Stimulated activated CD4-positive, alpha-beta T cell treated with anti-CD3 and anti-CD28 coated beads, Interleukin-15, amount 100 ng/mL, for 48 hours (primary cell): ENCODE measurements at regions not wholly inside any gene's neighbourhood (a gene's known extent, or its start where the extent isn't known, plus 50 kb on each side); places are given as distances from the start of the nearest gene placed in this dataset.
"Not testable (repeated sequence)": the region's sequence is repeated elsewhere in the genome, so short reads cannot be mapped to it uniquely, and the experiment has no call there.

Experiments used
- DNase-seq, 2 donors: peaks; one replicate each; pipeline ENCODE4 v3.0.0-alpha.2; 2020; ENCODE audit warnings: low read depth in 2 of 2

DNA sequence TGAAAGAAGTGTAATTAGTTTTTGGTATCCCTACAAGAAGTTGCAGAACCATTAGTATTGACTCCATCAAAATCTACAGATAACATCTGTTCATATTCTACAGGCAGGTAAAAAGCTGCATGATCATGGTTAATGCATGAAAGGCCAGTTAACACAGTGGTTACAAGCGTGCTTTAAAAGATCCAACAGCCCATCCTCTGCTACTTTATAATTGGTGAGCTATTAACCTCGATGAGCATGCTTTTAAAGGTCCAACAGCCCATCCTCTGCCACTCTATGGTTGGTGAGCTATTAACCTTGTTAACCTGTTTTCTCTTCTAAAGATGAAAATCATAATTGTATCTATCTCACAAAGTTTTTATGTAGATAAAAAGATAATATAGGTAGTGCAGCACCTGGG is 289.3 kb downstream of the DUSP6 start:
- no peak for DNase-seq

DNA sequence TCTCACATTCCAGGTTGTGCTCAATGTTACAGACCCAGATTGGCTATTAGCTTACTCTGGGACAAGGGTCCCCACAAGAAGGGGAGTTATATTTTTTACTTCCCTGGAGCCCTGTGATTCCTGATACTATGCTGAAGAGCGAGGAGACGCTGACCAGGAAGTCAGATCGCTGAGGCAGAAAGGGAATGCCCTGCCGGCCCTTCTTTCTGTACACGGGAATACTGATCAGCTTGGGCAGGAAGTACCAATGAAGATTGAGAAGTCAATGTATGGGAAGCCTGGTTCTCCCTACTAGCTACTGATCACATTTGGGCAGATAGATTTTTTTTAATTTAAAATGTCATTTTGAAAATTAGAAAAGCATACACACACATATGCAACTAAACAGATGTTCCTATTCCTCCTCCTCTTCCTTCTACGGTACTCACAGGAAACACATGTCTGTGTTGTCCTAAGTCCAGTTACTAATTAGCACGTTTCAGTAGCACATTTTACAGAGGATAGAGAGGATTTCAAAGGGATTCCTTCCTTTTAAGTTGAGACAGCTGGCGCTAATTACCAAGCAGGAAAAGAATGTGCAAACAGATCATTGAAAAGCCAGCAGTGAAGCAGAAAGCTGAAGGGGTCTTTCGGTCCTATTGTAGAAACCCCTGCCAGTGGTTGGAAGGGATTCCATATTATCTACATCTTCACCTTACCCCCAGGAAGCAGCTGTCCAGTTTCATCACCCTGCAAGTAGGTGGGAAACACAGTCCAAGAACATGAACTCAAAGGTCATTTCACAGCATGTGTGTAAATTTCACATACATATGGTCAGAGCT is 292.4 kb downstream of the DUSP6 start:
- DNase-seq = no peak

DNA sequence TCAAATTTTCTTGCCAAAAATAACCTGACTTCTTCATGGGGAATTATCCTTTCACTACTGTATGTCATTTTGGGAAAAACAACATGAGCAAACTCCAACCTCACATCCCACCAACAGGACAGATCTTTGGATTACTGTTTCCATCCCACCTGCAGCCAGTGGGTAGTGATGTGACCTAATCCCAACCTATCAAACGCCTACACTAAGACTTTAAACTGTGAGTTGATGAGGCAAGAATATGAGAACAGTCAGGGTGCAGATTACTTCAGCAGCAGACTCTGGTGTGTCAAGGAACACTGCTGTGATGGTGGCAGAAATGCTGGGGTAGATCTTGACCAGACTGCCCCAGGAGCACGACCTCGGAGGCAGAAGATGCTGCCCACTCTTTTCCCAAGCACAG is 293.2 kb downstream of the DUSP6 start:
- DNase-seq = no peak

DNA sequence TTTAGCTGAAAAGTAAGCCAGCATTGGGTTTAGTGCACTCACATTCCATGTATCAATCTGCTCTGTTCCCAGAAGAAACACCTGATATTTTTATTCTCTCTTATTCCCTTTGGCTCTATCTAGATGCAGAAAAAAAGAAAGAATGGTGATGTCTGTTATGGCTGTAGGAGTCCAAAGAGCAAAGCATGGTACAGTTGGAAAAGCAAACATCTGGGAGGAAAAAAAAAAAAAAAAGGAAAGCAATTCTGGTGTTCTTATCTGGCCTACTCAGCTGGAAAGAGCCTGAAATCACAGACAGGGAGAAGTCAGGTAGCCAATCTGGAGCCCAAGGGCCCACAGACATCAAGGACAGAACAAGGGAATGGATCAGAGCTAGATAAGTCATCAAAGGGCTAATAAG is 293.9 kb downstream of the DUSP6 start:
- DNase-seq = no peak

DNA sequence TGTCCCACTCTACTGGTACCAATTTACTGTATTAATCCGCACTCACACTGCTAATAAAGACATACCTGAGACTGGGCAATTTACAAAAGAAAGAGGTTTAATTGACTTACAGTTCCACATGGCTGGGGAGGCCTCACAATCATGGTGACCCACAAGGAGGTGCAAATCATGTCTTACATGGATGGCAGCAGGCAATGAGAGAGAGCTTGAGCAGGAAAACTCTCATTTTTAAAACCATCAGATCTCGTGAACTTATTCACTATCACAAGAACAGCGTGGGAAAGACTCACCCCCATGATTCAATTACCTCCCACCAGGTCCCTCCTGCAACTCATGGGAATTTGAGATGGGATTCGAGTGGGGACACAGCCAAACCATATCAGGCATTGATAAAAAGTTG is 298.5 kb downstream of the DUSP6 start:
- not testable (repeated sequence) for DNase-seq

DNA sequence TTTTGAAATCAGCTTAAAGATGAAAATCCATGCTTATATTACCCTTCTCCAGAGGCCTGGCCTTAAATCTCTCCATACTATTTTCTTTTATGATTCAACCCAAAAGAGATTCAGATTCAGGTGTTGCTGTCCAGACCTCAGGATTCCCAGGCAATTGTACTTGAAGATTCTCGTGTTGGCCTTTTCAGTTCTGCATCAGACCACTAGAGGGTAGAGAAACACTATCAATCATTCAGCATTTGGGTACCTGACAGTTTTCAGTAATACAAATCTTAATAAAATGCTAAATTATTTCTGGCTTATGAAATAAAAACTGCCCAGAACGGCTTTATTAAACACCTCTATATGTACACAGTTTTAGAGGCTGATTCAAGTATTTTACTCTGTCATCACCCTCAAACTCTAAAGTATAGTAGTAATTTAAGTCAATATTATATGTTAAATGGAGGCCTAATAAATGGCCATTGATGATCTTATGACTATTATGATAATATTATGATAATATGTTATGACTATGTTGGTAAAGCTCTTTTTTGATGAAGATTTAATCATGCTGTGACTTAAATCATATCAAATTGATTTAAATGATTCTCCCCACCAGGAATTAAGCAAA is 301.1 kb downstream of the DUSP6 start:
- no peak for DNase-seq

DNA sequence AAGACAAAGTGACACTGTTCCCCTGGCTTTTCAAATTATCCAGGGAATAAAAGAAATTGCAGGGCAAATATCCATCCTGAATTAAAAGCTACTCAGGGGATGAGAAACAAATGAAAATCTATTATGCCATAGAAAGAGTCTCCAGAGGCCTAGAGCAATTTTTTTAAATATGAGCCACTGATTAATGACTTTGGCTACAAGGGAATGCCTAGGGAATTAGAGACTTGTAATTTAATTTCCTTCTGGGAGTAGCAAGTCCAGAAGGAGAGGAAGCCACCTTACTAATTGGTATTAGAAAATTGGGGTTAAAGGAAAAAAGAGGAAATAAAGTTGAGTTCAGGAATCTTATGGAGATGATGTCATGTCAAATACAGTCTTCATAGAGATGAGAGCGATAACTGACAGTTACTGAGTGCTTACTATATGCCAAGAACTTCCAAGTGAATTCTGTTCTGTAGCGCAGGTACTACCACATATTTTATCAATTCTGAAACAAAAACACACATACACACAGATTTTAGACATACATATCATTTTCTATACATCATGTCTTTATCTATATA is 304.4 kb downstream of the DUSP6 start:
- no peak for DNase-seq

DNA sequence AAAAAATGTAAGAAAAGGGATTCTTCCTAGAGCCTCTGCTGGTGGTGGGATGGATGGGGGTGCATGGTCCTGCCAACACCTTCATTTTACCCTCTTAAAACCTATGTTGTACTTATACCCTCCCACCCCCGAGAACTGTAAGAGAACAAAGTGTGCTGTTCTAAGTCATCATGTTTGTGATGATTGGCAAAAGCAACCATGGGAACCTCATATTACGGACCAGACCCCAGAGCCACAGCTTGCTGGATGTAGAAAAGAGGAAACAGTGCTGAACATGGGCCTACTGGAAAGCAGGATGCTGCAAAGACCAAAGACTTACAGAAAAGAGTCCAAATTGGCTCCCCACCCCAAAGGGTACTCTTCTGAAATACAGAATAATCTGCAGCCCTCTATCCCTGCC is 311.2 kb downstream of the DUSP6 start:
- no peak for DNase-seq

DNA sequence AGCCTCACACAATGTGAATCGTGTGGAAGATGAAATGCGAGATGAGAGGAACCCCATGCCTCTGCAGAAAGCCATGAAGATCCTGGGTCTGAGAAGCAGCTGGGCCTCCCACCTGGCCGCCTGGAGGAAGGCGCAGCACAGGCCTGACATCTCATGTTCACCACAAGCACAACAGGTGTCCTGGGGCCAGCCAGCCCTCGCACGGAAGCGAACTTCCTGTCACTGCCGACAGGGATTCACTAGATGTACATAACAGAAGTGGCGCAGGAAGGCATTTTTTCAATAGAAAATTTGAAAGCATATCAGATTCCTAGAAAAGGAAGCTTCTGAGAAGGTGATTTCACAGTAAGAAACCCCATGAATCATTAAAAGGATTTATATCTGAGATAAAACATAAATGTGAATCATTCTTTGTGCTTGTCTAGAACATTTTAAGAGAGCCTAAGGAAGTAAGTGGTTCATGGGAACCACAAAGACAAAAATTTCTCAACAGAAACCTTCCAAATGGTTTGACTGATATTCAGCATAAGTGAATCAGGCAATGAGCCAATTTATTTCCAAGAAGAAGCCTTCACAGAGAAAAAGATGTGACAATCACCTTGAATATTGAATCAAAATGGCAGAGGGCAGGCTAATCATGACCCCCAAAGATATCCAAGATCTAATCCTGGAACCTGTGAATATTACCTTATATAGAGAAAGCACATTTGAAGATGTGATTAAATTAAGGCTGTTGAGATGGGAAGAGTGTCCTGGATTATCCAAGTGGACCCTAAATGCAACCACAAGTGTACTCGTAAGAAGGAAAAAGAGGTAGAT is 311.9 kb downstream of the DUSP6 start:
- peak; percentile 80 to 90 for DNase-seq

DNA sequence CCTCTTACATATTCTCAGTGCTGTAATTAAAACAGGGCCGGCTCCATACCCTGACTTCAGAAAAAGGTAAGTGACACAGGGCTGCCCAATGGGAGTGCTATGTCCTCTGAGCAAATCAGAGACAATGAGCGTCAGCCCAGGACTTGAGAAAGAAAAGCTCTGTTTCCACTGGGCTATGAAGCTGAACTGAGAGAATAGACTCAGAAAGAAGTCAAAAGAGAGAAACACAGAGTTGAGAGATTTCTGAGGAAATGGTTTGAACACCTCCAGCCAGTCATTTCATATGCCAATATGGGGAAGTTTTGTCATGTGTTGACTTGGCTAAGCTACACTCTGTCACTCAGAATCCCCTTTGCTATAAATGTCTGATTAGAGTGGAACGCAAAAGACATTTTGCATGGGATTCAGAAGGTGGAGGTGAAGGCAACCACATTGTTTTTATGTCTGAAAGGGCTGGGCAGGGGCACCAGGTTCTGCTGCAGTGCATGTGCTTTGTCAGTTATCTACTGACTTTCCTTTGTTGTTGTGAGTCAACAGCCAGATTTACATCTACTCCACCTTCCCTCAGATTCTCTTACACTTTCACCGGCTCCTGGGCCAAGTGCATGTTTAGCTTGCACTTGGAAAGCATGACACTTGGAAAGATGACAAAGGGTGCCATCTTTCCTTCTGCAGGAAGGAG is 313.3 kb downstream of the DUSP6 start:
- DNase-seq = peak in 1 of 2 donors; percentile 32

DNA sequence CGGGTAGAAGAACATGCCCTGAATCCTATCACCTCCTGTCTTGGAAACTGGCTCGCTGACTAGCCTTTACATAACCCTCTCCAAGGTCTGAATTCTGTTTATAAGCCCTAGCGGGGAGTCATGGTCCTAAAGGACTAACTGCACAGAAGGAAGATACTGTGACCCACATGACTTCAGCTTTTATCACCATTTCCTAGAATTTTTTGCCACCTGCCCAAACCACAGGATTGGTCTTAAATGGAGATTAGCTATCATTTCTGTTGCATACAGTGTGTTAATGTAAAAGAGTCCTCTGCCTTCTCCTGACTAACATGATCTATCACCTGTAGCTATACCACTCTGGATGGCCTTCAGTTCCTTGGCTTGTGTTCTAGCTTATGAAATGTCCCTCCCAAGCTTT is 319.2 kb downstream of the DUSP6 start:
- DNase-seq = no peak

DNA sequence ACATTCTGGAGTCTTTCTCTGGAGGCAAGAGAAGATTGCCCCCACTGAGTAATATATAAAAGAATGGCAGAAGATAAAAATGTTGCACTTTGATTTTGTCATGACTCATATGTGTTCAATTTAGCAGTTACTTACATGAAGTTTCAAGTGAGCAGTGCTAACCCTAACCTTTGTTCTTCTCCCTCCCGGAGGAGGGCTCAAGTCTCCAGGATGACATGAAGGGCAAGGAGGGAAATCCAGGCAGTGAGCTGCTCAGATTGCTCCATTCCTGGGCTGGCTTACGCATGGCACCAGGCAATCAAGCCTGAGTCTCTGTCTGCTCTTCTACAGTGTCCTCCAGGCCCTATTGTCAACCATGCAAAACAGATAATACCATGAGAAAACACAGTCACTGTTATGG is 322.3 kb downstream of the DUSP6 start:
- DNase-seq = no peak

DNA sequence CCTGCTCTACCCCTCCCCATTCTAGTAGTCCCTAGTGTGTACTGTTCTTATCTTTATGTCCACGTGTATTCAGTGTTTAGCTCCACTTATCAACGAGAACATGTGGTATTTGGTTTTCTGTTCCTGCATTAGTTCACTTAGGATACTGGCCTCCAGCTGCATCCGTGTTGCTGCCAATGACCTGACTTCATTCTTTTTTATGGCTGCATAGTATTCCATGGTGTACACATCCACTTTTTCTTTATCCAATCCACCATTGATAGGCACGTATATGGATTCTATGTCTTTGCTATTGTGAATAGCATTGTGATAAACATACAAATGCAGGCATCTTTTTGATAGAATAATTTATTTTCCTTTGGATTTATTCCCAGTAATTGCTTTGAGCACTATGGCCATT is 327.7 kb downstream of the DUSP6 start:
- DNase-seq = no peak

DNA sequence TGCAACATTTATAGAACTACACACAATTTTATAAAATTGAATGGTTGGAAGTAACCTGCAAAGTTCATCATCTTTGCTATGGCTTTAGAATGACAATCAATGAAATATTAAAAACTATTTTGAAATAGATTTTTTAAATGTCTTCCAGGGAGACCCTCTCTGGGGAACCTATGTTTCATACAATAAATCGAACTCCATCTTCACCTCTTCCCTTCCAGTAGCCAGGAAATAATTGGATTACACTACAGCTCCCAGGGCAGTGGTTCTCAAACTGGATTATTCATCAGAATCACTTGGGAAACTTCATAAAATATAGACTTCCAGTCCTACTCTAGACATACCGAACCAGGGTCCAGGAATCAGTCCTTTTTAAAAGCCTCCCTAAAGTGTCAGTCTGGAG is 328.4 kb downstream of the DUSP6 start:
- DNase-seq = no peak

DNA sequence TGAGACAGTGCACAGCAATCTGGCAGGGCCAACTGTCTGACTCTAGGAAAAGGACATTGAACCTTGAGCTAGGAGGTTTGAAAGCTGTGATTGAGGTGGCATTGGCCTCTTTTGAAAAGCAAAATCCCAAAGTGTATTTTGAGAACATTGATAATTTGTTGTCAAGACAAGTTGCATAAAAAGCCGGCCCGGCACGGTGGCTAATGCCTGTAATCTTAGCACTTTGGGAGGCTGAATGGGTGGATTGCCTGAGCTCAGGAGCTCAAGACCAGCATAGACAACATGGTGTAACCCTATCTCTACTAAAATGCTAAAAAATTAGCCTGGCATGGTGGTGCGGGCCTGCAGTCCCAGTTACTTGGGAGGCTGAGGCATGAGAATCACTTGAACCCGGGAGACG is 331.6 kb downstream of the DUSP6 start:
- no peak for DNase-seq

DNA sequence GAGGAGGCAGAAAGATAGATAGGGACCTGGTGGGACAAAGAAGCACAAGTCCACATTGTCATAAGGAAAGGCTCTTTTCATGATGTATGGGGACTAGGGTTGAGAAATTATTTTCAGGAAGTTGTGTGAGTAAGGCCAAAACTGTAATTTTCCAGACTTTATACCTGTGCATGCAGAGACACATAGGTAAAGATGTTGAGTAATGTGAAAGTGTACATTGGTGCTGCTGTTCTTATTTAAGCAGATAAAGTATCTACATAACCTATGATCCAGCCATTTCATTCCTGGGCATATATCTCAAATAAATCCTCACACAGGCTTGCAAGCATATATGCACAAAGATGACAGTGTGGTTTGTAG is 332.2 kb downstream of the DUSP6 start:
- no peak for DNase-seq

DNA sequence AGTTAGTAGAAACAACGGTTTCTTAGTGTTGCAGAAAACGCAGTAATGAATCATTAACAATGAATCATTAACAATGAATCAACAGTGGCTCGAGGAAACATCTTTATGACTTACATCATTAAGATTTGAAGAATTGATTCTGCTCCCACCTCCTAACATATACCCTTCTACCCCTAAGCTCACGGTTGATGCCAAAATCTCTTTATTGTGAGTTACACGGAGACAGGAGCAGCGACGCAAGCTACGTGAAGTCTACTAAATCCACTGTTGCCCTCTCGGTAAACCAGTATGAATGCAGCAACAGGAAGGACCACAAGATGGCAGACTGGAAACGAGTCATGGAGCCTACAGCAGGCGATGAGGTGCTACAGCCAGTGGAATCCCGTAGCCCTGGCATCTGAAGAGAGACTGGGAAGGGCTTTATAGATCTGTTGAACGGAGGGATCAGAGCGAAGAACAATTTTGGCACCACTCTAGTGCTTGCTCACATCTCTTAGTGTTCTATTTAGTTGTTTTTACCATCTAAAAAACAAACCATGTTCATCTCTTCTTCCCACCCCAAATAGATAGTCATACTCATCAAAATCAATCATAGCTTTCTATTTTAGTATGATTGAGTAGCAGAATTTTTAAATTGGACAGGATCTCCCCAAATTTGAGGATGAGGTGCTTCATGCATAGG is 332.7 kb downstream of the DUSP6 start:
- peak; percentile 47 to 61 for DNase-seq

DNA sequence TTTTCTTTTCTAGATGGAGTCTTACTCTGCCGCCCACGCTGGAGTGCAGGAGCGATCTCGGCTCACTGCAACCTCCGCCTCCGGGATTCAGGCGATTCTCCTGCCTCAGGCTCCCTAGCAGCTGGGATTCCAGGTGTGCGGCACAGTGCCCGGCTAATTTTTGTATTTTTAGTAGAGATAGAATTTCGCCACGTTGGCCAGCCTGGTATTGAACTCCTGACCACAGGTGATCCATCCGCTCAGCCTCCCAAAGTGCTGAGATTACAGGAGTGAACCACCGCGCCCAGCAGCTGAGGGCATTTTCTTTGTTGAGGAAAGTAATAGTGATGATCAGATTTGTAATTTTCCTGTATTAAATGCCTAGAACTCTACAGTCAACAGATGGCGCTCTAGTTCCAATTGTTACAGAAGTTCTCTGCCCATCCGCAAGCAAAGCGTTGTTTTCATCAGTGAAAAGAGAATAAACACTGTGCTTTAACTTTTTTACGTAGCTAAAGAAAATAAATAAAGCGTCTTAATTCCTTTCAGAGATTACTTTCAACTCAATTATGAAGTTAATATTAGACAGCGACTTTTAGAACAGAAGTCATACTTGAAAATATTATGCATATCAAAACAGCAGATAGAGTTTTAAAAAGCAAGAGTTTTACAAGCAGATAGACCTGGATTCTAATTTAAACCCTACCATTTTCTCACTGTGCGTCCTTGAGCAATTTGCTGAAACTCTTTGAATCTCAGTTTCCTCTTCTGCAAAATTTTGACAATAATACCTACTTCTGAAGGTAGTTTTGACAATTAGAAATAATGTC is 335.1 kb downstream of the DUSP6 start:
- DNase-seq = no peak

DNA sequence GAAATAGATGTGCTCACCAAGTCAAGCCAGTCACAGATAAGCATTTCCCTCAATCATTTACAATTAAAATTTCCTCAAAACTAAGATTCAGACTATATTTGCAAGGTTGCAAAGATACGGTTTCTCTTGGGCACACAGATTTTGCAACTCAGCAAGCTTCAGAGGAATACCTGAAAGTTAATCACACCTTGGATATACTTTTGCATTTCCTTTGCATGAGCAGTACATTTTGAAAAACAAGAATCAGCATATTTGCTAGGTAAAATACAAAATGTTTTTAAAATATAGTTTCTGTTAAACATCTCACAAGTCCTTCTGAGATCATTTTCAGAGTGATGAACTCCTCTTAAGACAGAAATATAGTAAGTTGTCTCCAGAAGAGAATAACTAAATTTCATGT is 336.9 kb downstream of the DUSP6 start:
- no peak for DNase-seq

DNA sequence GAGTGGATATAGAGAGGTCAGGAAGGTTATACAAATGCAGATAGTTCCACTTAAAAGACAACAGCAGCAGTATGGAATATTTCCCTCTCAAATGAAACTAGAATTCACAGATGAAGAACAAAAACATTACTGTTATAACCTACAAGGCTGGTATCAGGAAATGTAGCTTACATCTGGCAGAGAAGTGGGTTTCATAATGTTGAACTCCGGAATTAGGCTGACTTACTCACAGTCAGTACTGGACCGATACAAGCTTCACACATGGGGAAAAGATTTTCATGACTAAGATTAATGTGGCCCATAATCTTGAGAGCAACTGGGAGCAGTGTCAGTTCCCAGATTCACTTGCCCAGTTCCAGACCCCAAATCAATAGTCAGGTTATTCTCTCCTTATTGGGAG is 353.9 kb downstream of the DUSP6 start:
- DNase-seq = no peak
